Breast epithelium (tissue), 3 donors: ENCODE measurements at regions not wholly inside any gene's neighbourhood (a gene's known extent, or its start where the extent isn't known, plus 50 kb on each side); places are given as distances from the start of the nearest gene placed in this dataset.

Experiments used
- CTCF ChIP-seq, 3 donors: fragments of 450-650 bp; IDR thresholded peaks; one replicate each; pipeline ENCODE4 v1.5.1; 2016 to 2017; ENCODE audit warnings: antibody characterized with exemption in 3 of 3, mild to moderate bottlenecking in 3 of 3, moderate library complexity in 3 of 3
- POLR2A ChIP-seq: fragments of 450-650 bp; IDR thresholded peaks from one replicate; pipeline ENCODE4 v1.6.1; 2016; ENCODE audit warnings: antibody characterized with exemption, mild to moderate bottlenecking, moderate library complexity

GRCh38 chr6:144395826-144396225 lies 110.7 kb downstream of the UTRN start:
- TF ChIP-seq CTCF (IDR thresholded peaks at IDR 0.05) = no peak
- TF ChIP-seq POLR2A = no peak
